GM12878 (cell line): ENCODE measurements at regions not wholly inside any gene's neighbourhood (a gene's known extent, or its start where the extent isn't known, plus 50 kb on each side); places are given as distances from the start of the nearest gene placed in this dataset.

Experiments
- ATAC-seq: fragments of 200-7000 bp; cut with Tn5 transposase; 3 replicates; pipeline ENCODE4 v1.9.1; 2020; ENCODE audit warnings: mild to moderate bottlenecking, moderate library complexity
- BruUV-seq: library from RNA; stranded (reverse); fragments of 400-500 nt; replicated peaks from 2 replicates; lab custom pipeline; 2021; lab: Mats Ljungman, UMichigan
- CTCF ChIA-PET: fragments of 300-600 bp; sonication (Branson Sonifier 250); formaldehyde crosslinking; extraction: SDS; loops from one replicate; lab custom pipeline; 2021; ENCODE audit warnings: inconsistent platforms; lab: Yijun Ruan, JAX
- POLR2A ChIA-PET: fragments of 350-600 bp; formaldehyde crosslinking; extraction: SDS; loops from one replicate; lab custom pipeline; 2021; ENCODE audit warnings: inconsistent platforms; lab: Charles Lee
- RAD21 ChIA-PET: fragments of 300-600 bp; sonication (Branson Sonifier 250); formaldehyde crosslinking; loops from one replicate; lab custom pipeline; 2023; ENCODE audit warnings: antibody characterized with exemption; ENCODE audit not compliant: unreplicated experiment; lab: Charles Lee
- SMC1A ChIA-PET: fragments of 300-600 bp; sonication (Branson Sonifier 250); formaldehyde crosslinking; loops from one replicate; lab custom pipeline; 2023; ENCODE audit not compliant: unreplicated experiment, uncharacterized antibody; lab: Charles Lee
- DNase-seq: peaks from one replicate; pipeline ENCODE4 v3.0.0-alpha.2; 2011; ENCODE audit warnings: low read depth, low spot score
- FAIRE-seq: peaks from 3 replicates; lab custom pipeline; 2011; peaks lifted over from hg19 to GRCh38; lab: Jason Lieb, UNC
- H2AFZ ChIP-seq: 2 replicates; pipeline ENCODE4 v1.6.0; 2011; ENCODE audit warnings: low read depth, low read length, control low read depth; ENCODE audit not compliant: control insufficient read depth
- H3K27ac ChIP-seq: 2 replicates; pipeline ENCODE4 v1.5.1; 2011; ENCODE audit warnings: control low read depth; ENCODE audit not compliant: control insufficient read depth, insufficient read depth
- H3K27me3 ChIP-seq, 2 experiments: replicated peaks in 1 of 2; 2 replicates each; pipeline versions ENCODE4 v1.6.0 to v1.6.1; 2011; ENCODE audit warnings: low read length in 1 of 2; ENCODE audit not compliant: control insufficient read depth in 2 of 2, insufficient read depth in 2 of 2
- H3K36me3 ChIP-seq, 2 experiments: 2 replicates each; pipeline ENCODE4 v1.5.1; 2011; ENCODE audit warnings: low read length in 1 of 2; ENCODE audit not compliant: control insufficient read depth in 2 of 2, insufficient read depth in 2 of 2
- H3K4me1 ChIP-seq: 2 replicates; pipeline ENCODE4 v1.6.1; 2011; ENCODE audit warnings: mild to moderate bottlenecking, low read length, moderate library complexity, mixed read lengths; ENCODE audit not compliant: control insufficient read depth, insufficient read depth
- H3K4me2 ChIP-seq: 2 replicates; pipeline ENCODE4 v1.6.0; 2011; ENCODE audit warnings: control low read depth; ENCODE audit not compliant: control insufficient read depth, insufficient read depth
- H3K4me3 ChIP-seq: fragments of 200-600 bp; sonication (generic); 2 replicates; pipeline ENCODE4 v1.5.1; 2016
- H3K79me2 ChIP-seq: 2 replicates; pipeline ENCODE4 v1.6.0; 2011; ENCODE audit warnings: low read length; ENCODE audit not compliant: control insufficient read depth, insufficient read depth
- H3K9ac ChIP-seq: 2 replicates; pipeline ENCODE4 v1.8.0; 2011; ENCODE audit warnings: low read length, control low read depth, mixed read lengths; ENCODE audit not compliant: control insufficient read depth, insufficient read depth
- H3K9me3 ChIP-seq: replicated peaks from 3 replicates; pipeline ENCODE4 v1.5.1; 2011; ENCODE audit warnings: mild to moderate bottlenecking, low read length; ENCODE audit not compliant: control insufficient read depth, insufficient read depth
- H4K20me1 ChIP-seq: 2 replicates; pipeline ENCODE4 v1.6.0; 2011; ENCODE audit not compliant: control insufficient read depth, insufficient read depth
- BCLAF1 ChIP-seq: fragments of 450-650 bp; IDR thresholded peaks from 2 replicates; pipeline ENCODE4 v1.6.1; 2017; ENCODE audit warnings: antibody characterized with exemption, mild to moderate bottlenecking, moderate library complexity
- GABPA ChIP-seq: IDR thresholded peaks from 2 replicates; pipeline ENCODE4 v1.6.1; 2014; ENCODE audit warnings: antibody characterized with exemption, low read depth, mild to moderate bottlenecking, inconsistent platforms
- JUNB ChIP-seq: IDR thresholded peaks from 2 replicates; pipeline ENCODE4 v1.6.1; 2016; ENCODE audit warnings: antibody characterized with exemption, mild to moderate bottlenecking
- KDM1A ChIP-seq: fragments of 200-600 bp; sonication (generic); IDR thresholded peaks from 2 replicates; pipeline ENCODE4 v1.6.1; 2016; ENCODE audit warnings: borderline replicate concordance
- MTA3 ChIP-seq: IDR thresholded peaks from 2 replicates; pipeline ENCODE4 v1.6.1; 2012; ENCODE audit warnings: low read length, inconsistent platforms, borderline replicate concordance
- POLR2AphosphoS5 ChIP-seq: IDR thresholded peaks from 2 replicates; pipeline ENCODE4 v1.6.1; 2011; ENCODE audit warnings: mild to moderate bottlenecking, low read length, inconsistent platforms
- SMAD1 ChIP-seq: fragments of 450-650 bp; IDR thresholded peaks from 2 replicates; pipeline ENCODE4 v1.6.1; 2018; ENCODE audit warnings: mild to moderate bottlenecking, low read depth; ENCODE audit not compliant: partially characterized antibody
- SPI1 ChIP-seq: IDR thresholded peaks from 2 replicates; pipeline ENCODE4 v1.6.1; 2011; ENCODE audit warnings: low read depth, mild to moderate bottlenecking, low read length, moderate library complexity, borderline replicate concordance; ENCODE audit not compliant: insufficient read depth
- YBX1 ChIP-seq: fragments of 450-650 bp; IDR thresholded peaks from 2 replicates; pipeline ENCODE4 v1.6.1; 2016; ENCODE audit warnings: antibody characterized with exemption
- WGBS: methylation state at CpG from one replicate; pipeline ENCODE4 v1.1.6; 2016; ENCODE audit warnings: low lambda C conversion rate; ENCODE audit not compliant: insufficient replicate concordance, insufficient coverage; ENCODE audit errors: missing lambda C conversion rate; 5-methylcytosine and 5-hydroxymethylcytosine counted together
- in situ Hi-C: fragments of 300-500 bp; cut with MboI; formaldehyde crosslinking; loops from 9 replicates; pipeline ENCODE4 v1.14.3; 2018; ENCODE audit warnings: mixed read lengths
- intact Hi-C: fragments of 100-400 bp; cut with micrococcal nuclease; formaldehyde crosslinking; loops from one replicate; pipeline ENCODE4 v1.14.2; 2022; ENCODE audit not compliant: unreplicated experiment

- no peak for TF ChIP-seq GABPA
- TF ChIP-seq, all 136 proteins: peak for 0
- no peak for FAIRE-seq
- no peaks in the 10 kb centered on the region for H3K4me1 ChIP-seq
- no peaks in the 10 kb centered on the region for H4K20me1 ChIP-seq
- H3K79me2 ChIP-seq, result no peaks in the 10 kb centered on the region
- no peak overlapping the region for H3K27ac ChIP-seq
- H3K4me3 ChIP-seq, result no peak overlapping the region
- intact Hi-C loops, result no loop called here
- ChIA-PET CTCF (interaction anchor here (1.0 kb wide), 1 partner anchor 10 kb away, joined by 3 read pairs; no protein-coding TSS in a partner anchor), SMC1A (interaction anchor here (0.6 to 1.1 kb wide), 2 partner anchors 69 to 180 kb away, joined by 3 read pairs; no protein-coding TSS in a partner anchor), RAD21 (no interaction called here), POLR2A (no interaction called here)
- H3K9me3 ChIP-seq, result no peaks in the 10 kb centered on the region; the same call in 2 of the 3 replicates
- in situ Hi-C loops, result no loop called here
- no peak overlapping the region for H3K4me2 ChIP-seq
- H3K9ac ChIP-seq, result no peak overlapping the region
- no peak overlapping the region for H2AFZ ChIP-seq
- no peaks in the 10 kb centered on the region; a peak in 1 of 4 replicates for H3K27me3 ChIP-seq
- ATAC-seq, result no peak
- 52% methylated on average over 4 of the region's 4 CpGs for WGBS
- no peaks in the 10 kb centered on the region for H3K36me3 ChIP-seq
- no TSS peak for BruUV-seq
- DNase-seq, result no peak
These were observed 258.6 kb upstream of the DCN start for GRCh38 chr12:91441246-91441645.

GRCh38 chr12:91434081-91434480, 251.5 kb upstream of the DCN start:
- SMC1A ChIA-PET, result interaction anchor here (0.5 to 1.3 kb wide), 2 partner anchors 52 to 1596 kb away, joined by 3 read pairs; no protein-coding TSS in a partner anchor
- no TSS peak for BruUV-seq
- Histone ChIP-seq H4K20me1 (no peaks in the 10 kb centered on the region), H3K9ac (no peak overlapping the region), H3K4me2 (no peak overlapping the region), H3K4me3 (no peak overlapping the region), H3K79me2 (no peaks in the 10 kb centered on the region), H3K36me3 (no peaks in the 10 kb centered on the region), H3K27ac (no peak overlapping the region), H3K4me1 (no peaks in the 10 kb centered on the region), H2AFZ (no peak overlapping the region), H3K27me3 (no peaks in the 10 kb centered on the region), H3K9me3 (no peaks in the 10 kb centered on the region; the same call in 2 of the 3 replicates)
- DNase-seq, result no peak
- CTCF ChIA-PET, result interaction anchor here (0.6 to 1.0 kb wide), 2 partner anchors 52 to 226 kb away, joined by 3 read pairs; no protein-coding TSS in a partner anchor
- no peak for FAIRE-seq
- intact Hi-C loops (no loop called here), in situ Hi-C loops (no loop called here)
- WGBS, result 80% methylated on average over 1 of the region's 1 CpG
- no peak for ATAC-seq
- no peak for TF ChIP-seq JUNB
- TF ChIP-seq POLR2AphosphoS5, result no peak
- TF ChIP-seq SPI1, result no peak
- no peak for TF ChIP-seq BCLAF1
- no peak for TF ChIP-seq MTA3
- no peak for TF ChIP-seq KDM1A
- TF ChIP-seq SMAD1, result no peak
- TF ChIP-seq YBX1, result no peak
- RAD21 ChIA-PET, result no interaction called here
- POLR2A ChIA-PET, result no interaction called here
